WTC11 (cell line): ENCODE measurements at regions not wholly inside any gene's neighbourhood (a gene's known extent, or its start where the extent isn't known, plus 50 kb on each side); places are given as distances from the start of the nearest gene placed in this dataset.

Source experiments
- CREB1 ChIP-seq: sonication (generic); formaldehyde crosslinking; IDR thresholded peaks from 2 replicates; pipeline ENCODE4 v1.8.0; 2023; ENCODE audit warnings: mild to moderate bottlenecking, missing genetic modification reagents
- GABPB1 ChIP-seq: sonication (generic); formaldehyde crosslinking; IDR thresholded peaks from 2 replicates; pipeline ENCODE4 v1.8.1; 2023; ENCODE audit warnings: mild to moderate bottlenecking, missing genetic modification reagents
- GRHL2 ChIP-seq: fragments of 250-450 bp; sonication (Bioruptor Pico); IDR thresholded peaks from 2 replicates; pipeline ENCODE4 v1.8.0; 2022; ENCODE audit warnings: mild to moderate bottlenecking, moderate library complexity; ENCODE audit not compliant: insufficient replicate concordance, severe bottlenecking
- NFATC4 ChIP-seq: fragments of 250-450 bp; sonication (Bioruptor Pico); IDR thresholded peaks from 2 replicates; pipeline ENCODE4 v1.9.0; 2021; ENCODE audit warnings: mild to moderate bottlenecking
- NR1H2 ChIP-seq: sonication (generic); formaldehyde crosslinking; IDR thresholded peaks from 2 replicates; pipeline ENCODE4 v1.9.0; 2021; ENCODE audit warnings: mild to moderate bottlenecking, moderate library complexity, missing genetic modification reagents
- NR3C1 ChIP-seq: sonication (generic); formaldehyde crosslinking; conservative IDR thresholded peaks from 2 replicates; pipeline ENCODE4 v1.8.1; 2023; ENCODE audit warnings: low read depth, mild to moderate bottlenecking, missing genetic modification reagents
- RELA ChIP-seq: sonication (generic); formaldehyde crosslinking; IDR thresholded peaks from 2 replicates; pipeline ENCODE4 v1.8.1; 2022; ENCODE audit warnings: missing genetic modification reagents, mild to moderate bottlenecking, borderline replicate concordance
- SOX15 ChIP-seq: fragments of 250-450 bp; sonication (Bioruptor Pico); IDR thresholded peaks from 2 replicates; pipeline ENCODE4 v1.9.0; 2021; ENCODE audit warnings: mild to moderate bottlenecking
- ZNF281 ChIP-seq: sonication (generic); formaldehyde crosslinking; IDR thresholded peaks from 2 replicates; pipeline ENCODE4 v1.8.0; 2023; ENCODE audit warnings: mild to moderate bottlenecking, missing genetic modification reagents
- ZNF423 ChIP-seq: fragments of 250-450 bp; sonication (Bioruptor Pico); IDR thresholded peaks from 2 replicates; pipeline ENCODE4 v2.1.2; 2022; ENCODE audit warnings: mild to moderate bottlenecking, moderate library complexity
- TF ChIP-seq, protein P1 (sequence below): fragments of 200-600 bp; IDR thresholded peaks from 2 replicates; pipeline ENCODE4 v1.8.0; 2022; ENCODE audit warnings: antibody characterized with exemption

GRCh38 chr22:49373289-49373666 is 454.4 kb downstream of the BRD1 start:
- TF ChIP-seq GRHL2 (CRISPR knock-in tag) (no peak), NR3C1 (CRISPR knock-in tag) (no peak), NFATC4 (CRISPR knock-in tag) (no peak), SOX15 (CRISPR knock-in tag) (no peak), ZNF281 (CRISPR knock-in tag) (no peak), CREB1 (CRISPR knock-in tag) (no peak), GABPB1 (CRISPR knock-in tag) (no peak), ZNF423 (CRISPR knock-in tag) (no peak; the same call in 1 of the 2 replicates), NR1H2 (CRISPR knock-in tag) (no peak), RELA (CRISPR knock-in tag) (no peak)
- TF ChIP-seq, protein P1, sequence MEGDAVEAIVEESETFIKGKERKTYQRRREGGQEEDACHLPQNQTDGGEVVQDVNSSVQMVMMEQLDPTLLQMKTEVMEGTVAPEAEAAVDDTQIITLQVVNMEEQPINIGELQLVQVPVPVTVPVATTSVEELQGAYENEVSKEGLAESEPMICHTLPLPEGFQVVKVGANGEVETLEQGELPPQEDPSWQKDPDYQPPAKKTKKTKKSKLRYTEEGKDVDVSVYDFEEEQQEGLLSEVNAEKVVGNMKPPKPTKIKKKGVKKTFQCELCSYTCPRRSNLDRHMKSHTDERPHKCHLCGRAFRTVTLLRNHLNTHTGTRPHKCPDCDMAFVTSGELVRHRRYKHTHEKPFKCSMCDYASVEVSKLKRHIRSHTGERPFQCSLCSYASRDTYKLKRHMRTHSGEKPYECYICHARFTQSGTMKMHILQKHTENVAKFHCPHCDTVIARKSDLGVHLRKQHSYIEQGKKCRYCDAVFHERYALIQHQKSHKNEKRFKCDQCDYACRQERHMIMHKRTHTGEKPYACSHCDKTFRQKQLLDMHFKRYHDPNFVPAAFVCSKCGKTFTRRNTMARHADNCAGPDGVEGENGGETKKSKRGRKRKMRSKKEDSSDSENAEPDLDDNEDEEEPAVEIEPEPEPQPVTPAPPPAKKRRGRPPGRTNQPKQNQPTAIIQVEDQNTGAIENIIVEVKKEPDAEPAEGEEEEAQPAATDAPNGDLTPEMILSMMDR = no peak
